ENCODE measurements at regions not wholly inside any gene's neighbourhood (a gene's known extent, or its start where the extent isn't known, plus 50 kb on each side); places are given as distances from the start of the nearest gene placed in this dataset.
A peak's percentile ranks its signal among the peaks of the same experiment; 100 is the strongest.
"Not testable (repeated sequence)": the region's sequence is repeated elsewhere in the genome, so short reads cannot be mapped to it uniquely, and the experiment has no call there.

DNA sequence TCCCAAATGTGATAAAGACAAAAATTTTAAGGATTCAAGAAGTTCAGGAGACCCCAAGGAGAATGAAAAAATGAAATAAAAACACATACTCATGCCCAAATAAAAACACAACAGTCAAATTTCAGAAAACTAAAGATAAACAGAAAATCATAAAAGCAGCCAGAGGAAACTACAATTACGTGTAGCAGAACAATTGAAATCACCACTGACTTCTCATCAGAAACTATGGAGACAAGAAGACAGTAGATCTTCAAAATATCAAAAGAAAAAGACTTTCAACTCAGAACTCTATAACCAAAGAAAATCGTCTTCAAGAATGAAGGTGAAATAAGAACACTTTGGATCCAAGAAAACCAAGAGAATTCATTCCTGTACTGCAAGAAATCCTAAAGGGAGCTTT, 54.9 kb downstream of the DIO3 start:
- no peak for ATAC-seq

DNA sequence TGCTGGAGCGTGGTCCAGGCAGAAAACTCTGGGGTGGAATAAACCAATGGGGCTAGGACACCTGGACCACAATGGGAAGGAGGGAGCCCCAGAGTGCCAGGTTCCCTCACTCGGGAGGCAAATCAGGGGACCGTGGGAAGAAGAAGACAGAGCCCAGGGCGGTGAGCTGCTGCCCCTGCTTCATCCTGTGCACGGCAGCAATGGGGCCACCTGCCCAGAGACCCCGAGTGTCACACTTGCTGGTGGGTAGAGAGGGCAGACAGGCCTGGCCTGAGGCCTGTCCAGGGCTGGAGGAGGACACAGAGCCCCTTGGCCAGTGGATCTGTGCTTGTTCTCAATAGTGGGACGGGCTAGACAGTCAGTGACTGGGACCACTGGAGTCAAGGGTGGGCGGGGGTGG, 58.2 kb downstream of the DIO3 start:
- no peak for ATAC-seq

GRCh38 chr14:101620031-101620788, 58.9 kb downstream of the DIO3 start:
- no peak for ATAC-seq

- no peak for ATAC-seq
Observed at GRCh38 chr14:101620821-101621785, 59.8 kb downstream of the DIO3 start.

- ATAC-seq: no peak
Observed at GRCh38 chr14:101622251-101623076, 61.2 kb downstream of the DIO3 start.

DNA sequence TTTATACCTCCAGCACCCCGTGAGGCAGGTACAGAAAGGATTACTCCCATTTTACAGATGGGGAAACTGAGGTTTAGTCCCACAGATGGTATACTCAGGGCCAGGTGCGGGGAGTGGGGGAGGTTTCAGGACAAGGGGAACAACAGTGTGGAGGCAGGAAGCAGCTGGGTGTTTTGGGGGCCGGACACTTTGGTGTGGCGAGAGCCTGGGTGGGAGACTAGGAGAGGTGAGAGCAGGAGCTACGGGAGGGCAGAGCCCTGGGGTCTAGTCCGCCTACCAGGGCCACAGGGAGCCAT, 61.7 kb downstream of the DIO3 start:
- no peak for ATAC-seq

GRCh38 chr14:101623685-101624444, 62.6 kb downstream of the DIO3 start:
- no peak for ATAC-seq

DNA sequence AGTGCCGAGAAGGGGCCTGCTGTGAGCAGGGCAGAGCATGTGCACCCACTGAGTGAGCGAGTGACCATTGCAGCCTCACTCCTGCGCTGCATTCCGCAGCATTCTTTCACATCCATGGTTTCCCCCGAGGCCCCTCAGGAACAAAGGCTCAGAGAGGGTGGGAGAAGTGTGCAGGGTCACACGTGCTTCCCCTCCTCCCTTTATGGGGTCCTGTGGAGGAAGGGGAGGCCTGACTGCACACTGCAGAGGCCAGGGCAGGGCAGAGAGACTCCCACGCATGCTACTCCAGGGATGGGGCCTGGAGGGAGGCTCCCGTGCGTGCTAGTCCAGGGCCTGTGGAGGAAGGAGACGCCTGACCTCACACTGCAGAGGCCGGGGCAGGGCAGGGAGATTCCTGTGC, 63.2 kb downstream of the DIO3 start:
- no peak for ATAC-seq

GRCh38 chr14:101625336-101626097, 64.2 kb downstream of the DIO3 start:
- no peak for ATAC-seq

GRCh38 chr14:101626331-101626730, 65.0 kb downstream of the DIO3 start:
- no peak for ATAC-seq

DNA sequence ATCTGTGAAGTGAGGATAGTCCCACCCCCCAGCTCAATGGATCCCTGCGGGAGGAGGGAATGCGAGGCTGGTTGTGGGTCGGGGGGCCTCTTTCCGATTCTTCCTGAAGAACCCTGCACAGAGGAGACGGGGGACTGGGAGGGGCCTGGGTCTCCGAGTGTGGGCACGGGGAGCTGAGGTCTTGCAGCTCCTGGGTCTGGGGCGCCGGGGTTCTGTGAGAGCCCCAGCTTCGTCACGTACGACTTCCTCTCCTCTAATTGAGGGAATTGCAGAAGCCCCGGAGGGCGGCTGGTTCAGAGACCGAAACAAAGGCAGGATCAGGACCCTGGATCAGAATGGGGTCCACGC, 66.6 kb downstream of the DIO3 start:
- ATAC-seq: peak; percentile 12

DNA sequence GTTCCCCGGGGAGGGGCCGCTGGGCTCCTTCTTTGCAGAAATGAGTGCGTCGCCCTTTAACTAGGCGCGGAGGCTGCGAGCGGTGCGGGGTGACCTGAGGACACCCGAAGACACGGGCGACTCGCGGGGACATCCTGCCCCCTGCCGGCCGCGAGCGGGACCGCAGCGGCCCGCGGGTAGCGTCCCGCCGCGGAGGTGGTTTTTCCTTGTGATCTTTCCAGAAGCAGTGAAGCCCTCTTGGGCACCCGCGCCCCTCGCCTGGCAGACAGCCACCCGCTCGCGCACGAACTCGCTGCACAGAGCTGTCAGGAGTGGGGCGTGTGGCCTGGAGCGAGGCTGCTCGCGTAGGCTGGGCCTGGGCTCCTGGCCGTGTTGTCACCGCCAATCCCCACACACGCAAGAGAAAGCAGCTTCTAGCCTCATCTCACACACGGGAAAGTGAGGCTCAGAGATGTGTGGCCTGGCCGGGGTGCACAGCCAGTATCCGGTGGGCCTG, 67.2 kb downstream of the DIO3 start:
- peak; percentile 92 for ATAC-seq

- ATAC-seq: no peak
Observed at GRCh38 chr14:101628975-101629374, 67.7 kb downstream of the DIO3 start.

DNA sequence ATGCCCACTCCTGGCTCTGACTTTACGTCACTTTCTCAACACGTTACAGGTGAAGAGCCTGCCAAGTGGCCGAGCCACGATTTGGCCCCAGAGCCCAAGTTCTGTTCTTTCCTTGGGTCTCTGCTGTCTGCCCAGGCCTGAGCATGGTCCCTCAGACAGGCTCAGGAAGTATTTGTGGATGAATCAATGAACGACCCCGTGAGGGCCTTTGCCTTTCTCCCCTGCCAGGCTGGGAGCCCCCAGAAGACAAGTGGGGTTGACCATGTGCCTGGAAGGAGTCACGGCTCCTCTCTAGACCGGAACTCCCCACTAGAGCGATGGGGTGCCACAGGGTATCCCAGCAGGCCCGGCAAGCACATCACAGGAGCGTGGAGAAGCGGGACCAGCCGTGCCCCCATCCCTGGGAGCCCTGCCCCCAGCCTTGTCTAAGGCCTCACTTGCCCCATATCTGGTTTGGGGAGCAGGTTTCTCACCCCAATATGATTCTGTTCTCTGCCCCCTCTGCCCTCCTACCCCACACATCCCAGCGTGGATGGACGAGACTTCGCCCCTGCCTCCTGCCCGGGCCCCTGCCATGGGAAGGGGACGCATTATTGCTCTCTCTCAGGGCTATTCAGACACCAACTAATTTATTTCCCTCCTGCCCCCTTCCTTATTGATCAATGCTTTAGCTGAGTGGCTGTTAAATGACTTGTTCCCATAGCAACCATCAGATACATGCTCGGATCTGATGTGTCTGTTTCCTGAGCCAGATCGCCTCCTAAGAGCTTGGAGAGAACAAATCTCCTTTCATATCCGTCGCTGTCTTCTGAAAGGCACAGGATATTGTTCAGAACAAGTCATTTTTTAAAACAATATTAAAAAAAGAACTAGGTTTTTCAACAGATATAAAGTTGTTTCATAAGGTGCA, 69.0 kb downstream of the DIO3 start:
- no peak for ATAC-seq

GRCh38 chr14:101631199-101631598, 69.9 kb downstream of the DIO3 start:
- ATAC-seq: no peak

DNA sequence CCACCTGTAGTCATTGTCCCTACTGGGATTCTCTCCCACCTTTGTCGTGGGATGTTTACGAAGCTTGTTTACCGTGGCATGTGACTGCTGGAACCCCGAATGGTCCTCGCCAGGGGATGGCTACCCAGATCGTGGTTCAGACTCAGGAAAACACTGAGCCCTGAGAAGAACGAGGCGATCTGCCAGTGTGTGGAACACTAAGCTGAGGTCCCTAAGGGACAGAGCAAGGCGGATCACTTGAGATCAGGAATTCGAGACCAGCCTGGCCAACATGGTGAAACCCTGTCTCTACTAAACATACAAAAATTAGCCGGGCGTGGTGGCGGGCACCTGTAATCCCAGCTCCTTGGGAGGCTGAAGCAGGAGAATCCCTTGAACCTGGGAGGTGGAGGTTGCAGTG, 70.7 kb downstream of the DIO3 start:
- ATAC-seq: not testable (repeated sequence)

- no peak for ATAC-seq
Observed at GRCh38 chr14:101632520-101632919, 71.2 kb downstream of the DIO3 start.

GRCh38 chr14:101633276-101633675, 72.0 kb downstream of the DIO3 start:
- no peak for ATAC-seq

GRCh38 chr14:101634202-101634849, 73.0 kb downstream of the DIO3 start:
- no peak for ATAC-seq

Measured in esophagus mucosa (tissue), 1 donor.